ENCODE measurements at regions not wholly inside any gene's neighbourhood (a gene's known extent, or its start where the extent isn't known, plus 50 kb on each side); places are given as distances from the start of the nearest gene placed in this dataset.
A peak's percentile ranks its signal among the peaks of the same experiment; 100 is the strongest.

GRCh38 chr21:25375675-25376074 lies 231.6 kb downstream of the MRPL39 start:
- DNase-seq: no peak

GRCh38 chr21:25373126-25374082 lies 233.9 kb downstream of the MRPL39 start:
- peak; percentile 19 for DNase-seq

- DNase-seq: no peak
These were observed 235.3 kb downstream of the MRPL39 start for GRCh38 chr21:25371841-25372425.

GRCh38 chr21:25370311-25370744 lies 237.0 kb downstream of the MRPL39 start:
- no peak for DNase-seq

- DNase-seq: no peak
These were observed 237.6 kb downstream of the MRPL39 start for GRCh38 chr21:25369524-25370300.

- no peak for DNase-seq
These were observed 238.8 kb downstream of the MRPL39 start for GRCh38 chr21:25368531-25368930.

GRCh38 chr21:25366116-25366515 lies 241.2 kb downstream of the MRPL39 start:
- DNase-seq: no peak

GRCh38 chr21:25362375-25363267 lies 244.7 kb downstream of the MRPL39 start:
- no peak for DNase-seq

- no peak for DNase-seq
These were observed 245.5 kb downstream of the MRPL39 start for GRCh38 chr21:25361765-25362164.

- DNase-seq: peak; percentile 6
These were observed 246.2 kb downstream of the MRPL39 start for GRCh38 chr21:25361097-25361496.

- DNase-seq: peak; percentile 11
These were observed 246.7 kb downstream of the MRPL39 start for GRCh38 chr21:25360593-25360992.

GRCh38 chr21:25359724-25360123 lies 247.6 kb downstream of the MRPL39 start:
- no peak for DNase-seq

GRCh38 chr21:25350056-25350455 lies 257.2 kb downstream of the MRPL39 start:
- peak; percentile 36 for DNase-seq

- peak; percentile 9 for DNase-seq
These were observed 263.3 kb downstream of the MRPL39 start for GRCh38 chr21:25343774-25344545.

- no peak for DNase-seq
These were observed 264.5 kb downstream of the MRPL39 start for GRCh38 chr21:25342816-25343215.

- DNase-seq: no peak
These were observed 265.3 kb downstream of the MRPL39 start for GRCh38 chr21:25341981-25342380.

- DNase-seq: no peak
These were observed 268.9 kb downstream of the MRPL39 start for GRCh38 chr21:25338415-25338814.

- no peak for DNase-seq
These were observed 273.1 kb downstream of the MRPL39 start for GRCh38 chr21:25334046-25334730.

- no peak for DNase-seq
These were observed 276.0 kb downstream of the MRPL39 start for GRCh38 chr21:25331286-25331685.

- DNase-seq: no peak
These were observed 277.0 kb downstream of the MRPL39 start for GRCh38 chr21:25330266-25330665.

Measured in NCI-H69 (cell line).